Renal pelvis (tissue), 1 donor: ENCODE measurements at regions not wholly inside any gene's neighbourhood (a gene's known extent, or its start where the extent isn't known, plus 50 kb on each side); places are given as distances from the start of the nearest gene placed in this dataset.
"Not testable (repeated sequence)": the region's sequence is repeated elsewhere in the genome, so short reads cannot be mapped to it uniquely, and the experiment has no call there.

ENCODE experiments used
- DNase-seq: peaks from one replicate; pipeline ENCODE4 v3.0.0-alpha.2; 2013

DNA sequence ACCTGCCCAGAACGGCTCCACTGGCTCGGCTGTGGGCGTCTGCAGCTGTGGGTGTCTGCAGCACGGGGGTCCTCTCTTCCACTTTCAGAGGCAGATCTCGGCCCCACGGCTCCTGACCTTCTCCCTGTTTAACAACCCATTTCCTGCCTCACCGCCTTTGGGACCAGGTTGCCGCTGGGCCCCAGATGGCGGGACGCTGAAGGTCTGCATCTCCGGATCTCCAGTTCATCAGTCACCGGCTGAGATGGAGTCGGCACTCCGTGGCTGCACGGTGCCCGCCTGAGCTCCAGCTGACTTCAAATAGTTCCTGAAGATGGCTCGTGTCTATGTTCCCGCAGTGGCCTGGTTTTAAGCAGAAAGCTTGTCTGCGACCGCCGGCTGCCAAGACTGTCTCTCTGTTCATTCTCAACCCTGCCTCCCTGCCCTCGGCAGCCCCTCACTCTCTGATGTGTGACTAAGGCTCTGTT lies 475.9 kb downstream of the BRD1 start:
- no peak for DNase-seq

DNA sequence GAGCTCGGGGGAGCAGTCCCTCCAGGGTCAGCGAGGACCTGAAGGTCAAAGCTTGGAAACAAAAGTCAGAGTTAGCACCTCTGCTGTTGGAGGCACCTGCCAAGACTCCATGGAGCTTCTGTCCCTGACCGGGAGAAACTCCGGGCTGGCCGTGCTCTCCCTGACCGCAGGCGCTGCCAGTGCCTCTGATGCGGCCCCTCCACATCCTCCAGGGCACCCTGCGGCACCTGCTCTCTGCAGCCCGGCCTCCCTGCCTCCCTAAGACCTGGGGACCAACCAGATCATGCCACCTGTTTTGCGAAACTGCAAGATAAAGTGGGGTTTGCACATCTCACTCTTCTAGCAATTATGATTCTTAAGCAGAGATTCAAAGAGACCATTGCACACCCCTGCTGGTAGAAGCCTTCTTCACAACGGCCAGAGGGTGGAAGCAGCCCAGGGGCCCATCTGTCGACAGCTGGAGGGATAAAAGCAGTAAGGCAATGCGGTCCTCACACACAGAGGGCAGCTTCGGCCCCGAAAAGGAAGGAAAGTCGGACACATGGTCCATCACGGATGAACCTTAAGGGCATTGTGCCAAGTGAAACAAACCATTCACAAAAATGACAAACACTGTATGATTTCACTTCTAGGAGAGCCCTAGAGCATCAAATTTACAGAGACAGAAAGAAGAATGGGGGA lies 477.1 kb downstream of the BRD1 start:
- DNase-seq, result no peak

DNA sequence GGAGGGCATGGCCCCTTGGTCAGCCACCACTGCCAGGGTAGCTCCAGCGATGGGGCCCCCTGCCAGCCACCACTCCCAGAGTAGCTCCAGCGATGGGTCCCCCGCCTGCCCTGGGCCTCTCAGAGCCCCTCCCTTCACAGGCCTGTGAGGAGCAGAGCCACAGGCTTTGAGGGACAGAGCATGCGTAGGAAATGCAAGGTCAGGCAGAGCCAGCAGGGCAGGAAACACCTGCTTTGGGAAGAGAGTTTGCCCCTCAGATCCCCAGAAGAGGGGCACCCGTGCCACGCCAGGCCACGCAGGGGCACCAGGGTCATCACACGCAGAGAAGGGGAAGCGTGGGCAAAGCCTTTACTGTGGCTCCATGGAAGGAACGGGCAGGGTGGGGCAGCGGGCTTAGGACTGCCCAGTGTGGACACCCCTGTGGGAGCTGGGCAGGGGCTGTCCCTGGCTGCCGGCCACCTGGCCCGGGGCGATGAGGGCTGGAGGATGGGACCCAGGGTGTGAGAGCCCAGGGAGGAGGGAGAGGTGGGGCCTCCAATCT lies 477.8 kb downstream of the BRD1 start:
- no peak for DNase-seq

DNA sequence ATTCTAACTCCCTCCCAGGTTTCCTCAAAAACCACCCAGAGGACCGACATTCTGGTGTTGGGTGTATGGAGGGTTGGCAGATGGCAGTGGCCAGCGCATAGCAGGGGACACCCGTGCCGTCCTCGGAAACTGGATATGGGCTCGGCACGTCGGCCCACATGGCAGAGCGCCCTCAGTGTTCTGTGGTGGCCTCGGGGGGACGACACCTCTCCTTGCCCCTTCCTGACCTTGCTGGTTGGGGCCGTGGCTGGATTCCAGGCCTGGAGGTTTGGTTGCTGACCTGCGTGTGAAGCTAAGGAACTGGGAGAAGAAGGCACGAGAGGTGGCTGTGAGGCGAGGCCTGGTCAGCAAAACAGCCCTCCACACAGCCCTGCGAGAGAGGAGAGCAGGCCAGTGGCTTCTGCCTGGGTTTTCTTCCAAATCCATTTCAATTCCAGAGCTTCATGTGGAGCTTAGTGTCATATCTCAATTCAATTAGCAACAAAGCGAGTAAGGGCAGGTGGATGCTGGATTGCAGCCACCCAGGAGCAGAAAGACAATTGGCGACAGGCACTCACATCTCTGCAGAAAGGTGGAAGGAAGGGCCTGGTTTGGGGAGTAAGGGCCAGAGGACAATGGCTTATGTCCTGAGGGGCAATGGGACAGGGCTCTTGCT lies 478.4 kb downstream of the BRD1 start:
- DNase-seq, result no peak

DNA sequence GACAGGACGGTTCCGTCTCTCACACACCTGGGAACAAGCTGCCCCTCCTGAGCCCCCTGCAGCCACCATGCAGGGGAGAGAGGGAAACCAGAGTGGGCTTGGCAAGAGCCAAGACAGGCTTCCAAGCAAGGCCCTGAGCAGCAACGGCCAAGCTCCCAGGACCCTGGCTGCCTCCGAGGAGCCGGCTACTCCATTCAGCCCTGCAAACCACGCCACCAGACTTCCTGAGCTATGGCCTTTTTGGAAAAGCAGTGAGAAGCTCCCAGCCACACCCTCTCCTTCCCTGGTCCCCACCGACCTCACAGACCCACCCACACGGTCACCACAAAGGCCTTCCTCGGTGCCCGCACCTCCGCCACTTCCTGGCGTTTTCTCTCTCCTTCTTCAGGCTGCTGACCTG lies 479.0 kb downstream of the BRD1 start:
- no peak for DNase-seq

DNA sequence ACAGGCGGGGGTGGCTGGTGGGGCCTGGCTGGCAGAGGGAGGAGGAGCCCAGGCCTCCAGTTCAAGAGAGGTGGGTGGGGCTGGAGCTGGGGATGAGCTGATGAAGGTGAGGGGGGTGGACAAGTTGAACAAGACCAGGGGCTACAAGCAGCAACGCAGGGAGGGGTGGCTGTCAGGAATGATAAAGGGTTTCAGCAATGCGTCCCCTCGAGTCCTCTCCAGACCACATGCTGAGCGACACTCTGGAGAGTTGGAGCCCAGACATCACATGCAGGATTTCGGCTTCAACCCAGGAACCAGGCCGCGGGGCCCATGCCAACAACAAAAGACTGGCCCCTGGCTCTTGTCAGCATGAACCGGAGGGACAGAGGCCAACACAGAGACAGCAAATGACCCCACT lies 480.3 kb downstream of the BRD1 start:
- DNase-seq, result no peak

DNA sequence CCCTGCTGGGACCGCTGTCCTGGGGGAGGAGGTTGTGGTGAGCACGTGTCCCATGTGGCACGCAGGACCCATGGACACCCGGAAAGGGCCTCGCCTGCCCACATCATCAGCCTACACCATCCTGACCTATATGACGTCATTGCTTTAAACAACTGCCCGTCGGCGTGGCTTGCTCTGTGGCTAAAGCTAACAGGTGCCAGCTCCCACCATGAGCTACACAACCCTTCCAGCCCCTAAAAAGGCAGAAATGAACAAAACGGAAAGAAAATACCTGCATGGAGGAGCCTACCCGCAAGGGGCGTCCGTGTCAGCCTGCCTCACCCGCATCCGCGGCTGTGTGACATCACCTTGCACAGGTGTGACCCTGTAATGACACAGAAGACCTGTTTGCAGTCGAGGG lies 481.8 kb downstream of the BRD1 start:
- no peak for DNase-seq

DNA sequence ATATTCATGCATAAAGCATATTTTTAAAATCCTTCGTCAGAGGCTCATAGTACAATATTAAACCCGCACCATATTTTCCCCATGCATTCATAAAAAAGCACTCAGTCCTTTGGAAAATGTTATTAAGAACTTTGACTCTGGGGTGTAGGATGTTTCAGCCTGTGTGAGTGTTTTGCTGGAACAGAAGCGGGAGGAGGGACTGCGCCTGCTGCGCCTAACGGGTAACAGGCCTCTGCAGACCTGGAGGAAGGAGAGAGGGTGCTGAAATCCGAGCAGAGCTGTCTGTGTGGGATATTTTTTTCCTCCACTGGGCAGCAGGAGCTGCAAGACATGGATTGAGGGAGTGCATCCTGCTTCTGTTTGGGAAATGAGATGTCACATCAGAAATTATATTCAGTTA lies 483.0 kb downstream of the BRD1 start:
- no peak for DNase-seq

DNA sequence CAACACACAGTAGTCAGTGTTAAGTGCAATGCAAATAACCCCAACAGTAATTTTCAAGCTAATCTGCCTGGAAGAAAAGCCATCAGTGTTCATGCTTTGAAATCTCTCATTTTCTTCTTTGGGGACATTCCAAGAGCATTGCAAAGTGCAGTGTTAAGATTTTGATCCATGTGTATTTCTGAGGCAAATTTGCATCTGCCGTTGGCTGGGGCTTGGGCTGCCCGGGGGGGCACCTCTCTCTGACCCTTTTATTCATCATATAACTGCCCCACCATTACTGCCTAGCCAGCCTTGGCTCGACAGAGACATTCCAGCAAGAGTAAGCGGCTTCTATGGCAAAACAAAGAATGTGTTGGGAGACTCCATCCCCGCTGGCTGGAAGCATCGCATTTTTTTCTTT lies 483.5 kb downstream of the BRD1 start:
- no peak for DNase-seq

DNA sequence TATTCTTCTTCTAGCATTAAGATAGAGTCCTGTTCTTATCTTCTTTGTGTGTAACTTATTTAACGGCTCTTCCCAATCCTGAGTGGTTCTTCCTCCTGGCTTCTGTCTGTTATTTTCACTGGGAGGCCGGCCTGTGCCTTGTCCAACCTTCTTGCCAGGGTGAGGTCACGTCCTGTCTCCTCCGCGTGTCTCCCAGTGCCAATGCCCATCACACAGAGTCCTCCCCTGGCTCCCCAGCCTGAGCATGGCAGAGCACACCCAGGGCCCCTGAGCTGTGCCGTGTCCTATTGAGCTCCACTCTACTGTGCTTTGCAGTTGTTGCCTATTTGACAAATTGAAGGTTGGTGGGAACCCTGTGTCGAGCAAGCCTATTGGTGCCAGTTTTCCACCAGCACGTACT lies 487.3 kb downstream of the BRD1 start:
- DNase-seq, result no peak

DNA sequence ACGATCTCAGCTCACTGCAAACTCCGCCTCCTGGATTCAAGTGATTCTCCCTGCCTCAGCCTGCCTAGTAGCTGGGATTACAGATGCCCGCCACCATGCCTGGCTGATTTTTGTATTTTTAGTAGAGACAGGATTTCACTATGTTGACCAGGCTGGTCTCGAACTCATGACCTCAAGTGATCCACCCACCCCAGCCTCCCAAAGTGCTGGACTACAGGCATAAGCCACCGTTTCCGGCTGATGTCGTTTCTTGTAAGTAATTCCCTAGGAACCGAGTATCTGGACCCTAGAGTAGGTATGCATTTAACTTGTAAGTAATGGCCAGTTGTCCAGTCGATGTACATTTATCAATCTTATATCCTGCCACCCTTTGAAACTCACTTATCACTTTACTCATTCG lies 491.2 kb downstream of the BRD1 start:
- not testable (repeated sequence) for DNase-seq

DNA sequence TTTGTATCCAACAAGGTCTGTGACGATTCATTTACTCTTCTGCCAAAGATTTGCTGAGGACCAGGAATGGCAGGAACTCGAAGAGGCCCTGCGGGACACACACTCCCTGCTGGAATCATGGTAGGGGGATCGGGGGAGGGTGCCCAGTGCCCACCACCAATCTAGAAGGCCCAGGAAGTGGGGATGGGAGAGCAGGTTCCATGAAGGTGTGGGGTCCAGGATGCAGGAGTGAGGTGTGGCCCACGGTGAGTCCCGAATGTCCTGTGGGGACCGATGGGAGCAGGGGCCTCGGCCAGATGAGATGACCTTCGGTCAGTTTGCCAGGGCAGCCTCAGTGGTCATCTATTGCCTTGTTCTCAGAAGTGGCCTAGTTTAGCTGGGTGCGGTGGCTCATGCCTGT lies 492.7 kb downstream of the BRD1 start:
- DNase-seq, result no peak

DNA sequence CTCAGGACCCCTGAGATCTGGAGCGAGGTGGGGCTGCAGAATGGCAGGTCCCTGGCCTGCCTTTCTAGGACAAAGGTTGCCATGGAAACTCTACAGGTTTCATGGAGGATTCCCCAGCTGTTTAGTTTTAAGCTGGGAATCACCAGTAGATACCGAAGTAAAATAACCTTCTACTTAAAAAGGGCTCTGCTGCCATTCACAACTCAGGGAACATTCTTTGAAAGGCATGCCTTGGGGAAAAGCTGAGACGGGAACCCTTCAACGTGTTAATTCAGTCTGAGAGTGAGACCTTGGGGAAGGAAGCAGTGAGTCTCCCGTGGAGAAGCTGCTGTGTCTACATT lies 493.3 kb downstream of the BRD1 start:
- DNase-seq, result no peak

DNA sequence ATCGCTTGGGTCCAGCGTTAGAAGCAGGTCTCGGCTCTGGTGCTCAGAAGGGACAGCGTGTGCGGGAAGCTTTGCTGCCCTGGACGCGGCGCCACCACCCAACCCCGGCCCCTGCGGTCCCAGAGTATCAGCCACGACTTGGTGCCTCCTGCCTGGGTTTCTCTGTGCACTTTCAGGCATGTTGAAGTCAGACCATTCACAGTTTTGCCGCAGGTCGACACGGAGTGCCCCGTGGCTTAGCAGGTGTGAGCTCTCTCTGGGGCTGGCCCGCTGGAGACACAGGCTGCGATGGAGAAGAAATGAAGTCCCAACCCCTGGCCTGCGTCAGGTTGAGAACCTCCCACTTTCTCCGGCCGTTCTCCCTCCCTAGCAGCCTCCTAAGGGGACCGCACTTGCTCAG lies 494.5 kb downstream of the BRD1 start:
- DNase-seq, result no peak

DNA sequence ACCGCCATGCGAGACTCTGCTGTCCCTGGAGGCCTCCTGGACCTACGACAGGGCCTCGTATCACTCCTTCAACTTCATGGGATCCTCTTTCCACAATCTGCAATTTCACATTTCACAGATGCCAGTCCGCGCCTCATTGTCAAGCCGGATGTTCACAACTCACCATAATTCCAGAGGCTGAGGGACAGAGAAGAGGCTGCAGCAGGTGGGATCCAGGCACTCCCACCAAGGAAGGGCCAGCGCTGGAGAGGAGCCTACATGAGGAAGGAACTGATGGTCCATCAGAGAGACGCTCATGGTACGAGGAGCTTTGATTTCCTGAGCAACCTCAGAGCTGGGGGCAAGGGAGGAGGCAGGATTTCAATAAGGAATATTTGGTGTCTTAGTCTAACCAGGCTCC lies 495.0 kb downstream of the BRD1 start:
- DNase-seq, result no peak

DNA sequence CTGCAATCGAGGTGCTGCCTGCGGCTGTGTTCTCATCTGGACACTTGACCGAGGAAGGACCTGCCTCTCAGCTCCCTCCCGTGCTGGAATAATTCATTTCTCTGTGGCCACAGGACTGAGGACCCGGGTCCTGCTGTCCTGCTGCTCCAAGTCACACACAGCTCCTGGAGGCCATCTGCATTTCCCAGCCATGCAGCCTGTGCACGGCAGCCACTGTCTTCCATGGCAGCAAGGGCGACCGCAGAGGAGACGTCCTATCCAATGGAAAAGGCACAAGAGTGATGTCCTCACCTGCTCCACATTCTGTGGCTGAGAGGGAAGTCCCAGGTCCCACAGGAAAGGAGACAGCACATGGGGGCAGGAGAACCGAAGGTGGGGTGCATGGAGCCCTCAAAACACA lies 495.8 kb downstream of the BRD1 start:
- DNase-seq, result no peak

DNA sequence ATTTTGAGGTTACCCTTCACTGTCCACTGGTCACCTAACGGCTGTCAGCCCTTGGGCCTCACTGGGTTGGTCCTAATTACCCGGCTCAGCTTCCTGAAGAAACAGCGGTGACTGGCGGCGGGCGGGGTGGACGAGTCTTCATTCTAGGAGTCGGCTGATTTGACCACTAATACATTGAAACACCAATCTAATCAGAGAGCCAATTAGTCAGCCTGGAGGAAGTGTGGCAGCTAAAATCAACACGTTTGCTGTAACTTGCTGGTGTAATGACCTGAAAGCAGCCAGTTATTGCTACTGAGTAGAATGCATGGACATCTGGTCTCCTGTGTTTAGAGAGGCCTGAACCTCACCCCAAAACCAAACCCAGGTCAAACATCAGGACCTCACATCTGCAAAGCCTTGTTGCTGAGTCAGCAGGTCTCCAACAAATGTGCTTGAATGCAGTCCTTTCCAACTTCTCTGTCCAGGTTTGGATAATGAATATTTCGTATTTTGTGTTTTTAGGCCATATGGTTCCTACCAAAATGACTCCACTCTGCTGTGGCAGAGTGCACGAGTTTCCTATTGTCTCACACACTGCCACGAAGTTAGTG lies 496.4 kb downstream of the BRD1 start:
- DNase-seq, result no peak

DNA sequence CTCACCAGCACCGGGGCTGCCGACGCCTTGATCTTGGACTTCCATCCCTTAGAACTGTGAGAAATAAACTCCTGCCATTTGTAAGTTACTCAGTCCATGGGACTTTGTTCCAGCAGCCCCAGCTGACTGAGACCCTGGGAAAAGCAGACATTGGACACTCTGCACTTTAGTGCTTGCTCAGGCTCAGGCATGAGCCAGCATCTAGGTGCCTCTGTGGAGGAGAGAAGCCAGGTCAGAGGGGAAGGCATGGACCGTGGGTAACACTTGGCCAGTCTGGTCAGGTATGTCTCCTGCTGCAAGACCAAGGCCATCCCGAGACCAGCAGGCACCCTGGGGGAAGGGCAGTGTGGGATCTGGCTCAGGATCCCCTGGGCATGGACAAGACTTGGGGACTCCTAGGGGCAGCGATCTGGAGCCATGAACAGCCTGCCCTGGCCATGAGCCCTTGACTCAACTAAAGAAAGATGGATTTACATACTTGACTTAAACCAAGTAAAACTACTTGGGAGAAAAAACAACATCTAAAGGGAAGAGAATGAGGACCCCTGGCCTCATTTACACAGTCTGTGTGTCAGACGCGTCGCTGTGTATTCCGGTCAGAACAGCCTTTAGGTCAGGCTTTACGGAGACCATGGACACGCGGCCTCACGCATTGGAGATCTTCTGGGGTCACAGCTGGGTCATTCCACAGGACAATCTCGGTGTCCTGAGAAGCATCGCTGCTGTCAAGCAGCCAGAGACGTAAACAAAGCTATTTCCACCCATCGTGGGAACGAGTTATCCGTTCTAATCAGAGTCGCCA lies 497.1 kb downstream of the BRD1 start:
- no peak for DNase-seq

DNA sequence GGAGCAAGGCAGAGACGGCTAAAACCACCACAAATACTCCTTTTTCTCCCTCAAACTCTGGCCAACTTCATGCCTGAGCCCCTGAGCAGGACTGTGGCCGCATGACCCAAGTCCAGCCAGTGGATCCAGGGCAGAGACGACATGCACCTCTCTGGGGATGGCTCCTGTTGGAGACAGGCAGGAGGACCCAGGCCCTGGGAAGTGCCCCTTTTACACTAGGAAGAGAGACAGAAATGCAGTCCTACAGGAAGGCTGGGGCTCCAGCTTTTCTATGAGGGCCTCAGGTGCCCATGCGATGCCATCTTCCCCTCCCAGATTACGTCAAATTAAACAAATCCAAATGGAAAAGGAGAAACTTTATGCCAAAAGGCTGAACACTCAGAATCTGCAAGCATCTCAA lies 498.0 kb downstream of the BRD1 start:
- DNase-seq, result no peak

DNA sequence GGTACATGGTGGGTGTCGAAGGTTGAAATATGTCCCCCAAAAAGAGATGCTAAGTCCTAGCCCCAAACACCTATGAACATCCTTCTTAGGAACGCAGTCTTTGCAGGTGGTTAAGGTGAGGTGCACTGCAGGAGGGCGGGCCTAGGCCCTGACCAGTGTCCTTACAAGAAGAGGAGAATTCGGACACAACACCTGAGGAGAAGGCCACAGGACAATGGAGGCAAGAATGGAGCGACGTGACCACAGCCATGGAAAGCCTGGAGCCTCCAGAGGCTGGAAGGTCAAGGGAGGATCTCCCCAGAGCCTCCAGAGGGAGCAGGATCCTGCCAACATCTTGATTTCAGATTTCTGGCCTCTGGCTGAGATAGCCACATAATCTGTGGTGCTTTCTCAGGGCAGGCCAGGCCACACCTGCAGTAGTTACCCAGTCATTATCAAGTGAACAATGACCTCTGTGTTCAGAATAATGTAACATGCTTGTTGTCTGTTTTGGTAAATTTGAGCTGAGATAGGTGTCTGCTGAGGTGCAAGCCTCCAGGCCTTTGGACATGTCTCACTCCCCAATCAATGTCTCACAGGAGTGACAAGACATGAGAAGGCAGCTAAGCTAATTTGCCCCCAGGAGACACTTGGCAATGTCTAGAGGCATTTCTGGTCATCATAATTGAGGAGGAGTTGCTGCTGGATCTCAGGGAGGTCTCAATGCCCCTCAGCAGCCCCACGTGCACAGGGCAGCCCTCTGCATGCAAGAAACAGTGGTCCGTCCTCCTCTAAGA lies 498.9 kb downstream of the BRD1 start:
- no peak for DNase-seq

DNA sequence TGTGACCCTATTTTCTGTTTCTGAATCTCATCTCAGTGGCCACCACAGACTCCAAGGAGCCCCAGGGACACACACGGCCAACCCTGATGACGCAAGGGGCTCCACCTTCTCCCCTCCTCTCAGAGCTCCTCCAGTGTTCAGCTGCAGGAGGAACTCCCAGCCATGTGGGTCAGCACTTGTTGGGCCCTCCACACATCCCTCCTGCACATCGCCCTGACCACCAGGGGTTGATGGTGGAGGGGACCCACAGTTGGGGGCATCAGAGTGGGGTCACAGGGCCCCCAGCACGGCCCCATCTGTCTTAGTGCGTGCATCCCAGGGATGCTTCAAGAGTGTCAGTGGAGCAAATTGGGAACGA lies 499.6 kb downstream of the BRD1 start:
- no peak for DNase-seq
